ENCODE measurements at regions not wholly inside any gene's neighbourhood (a gene's known extent, or its start where the extent isn't known, plus 50 kb on each side); places are given as distances from the start of the nearest gene placed in this dataset.
"Not testable (repeated sequence)": the region's sequence is repeated elsewhere in the genome, so short reads cannot be mapped to it uniquely, and the experiment has no call there.

DNA sequence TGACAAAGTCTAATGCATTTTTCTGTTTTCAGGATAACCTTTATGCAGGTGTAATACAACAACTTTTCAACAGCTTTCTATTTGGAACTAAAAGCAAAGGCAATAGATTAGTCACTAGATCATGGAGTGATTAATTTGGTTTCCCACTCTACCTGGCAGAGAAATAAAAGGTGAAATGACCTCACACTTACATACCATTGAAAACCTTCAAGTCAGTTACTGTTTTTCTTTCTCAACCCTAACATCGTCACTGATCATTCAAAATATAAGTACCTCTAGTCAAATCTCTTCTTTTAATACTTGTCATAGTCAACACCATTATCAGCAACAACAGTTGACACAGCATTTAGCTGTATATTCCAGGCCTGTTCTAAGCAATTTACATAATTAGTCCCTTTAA, 85.1 kb upstream of the ZCCHC13 start:
- Mint-ChIP-seq H3K4me3 (no peak overlapping the region), H3K9me3 (peaks cover 3% of the 10 kb centered on the region), H3K36me3 (ENCODE audit: low read depth) (peaks cover 49% of the 10 kb centered on the region), H3K4me1 (no peaks in the 10 kb centered on the region), H3K27me3 (no peaks in the 10 kb centered on the region), H3K27ac (no peak overlapping the region)
- DNase-seq, result no peak
- intact Hi-C loops (cut with micrococcal nuclease), result no loop called here

DNA sequence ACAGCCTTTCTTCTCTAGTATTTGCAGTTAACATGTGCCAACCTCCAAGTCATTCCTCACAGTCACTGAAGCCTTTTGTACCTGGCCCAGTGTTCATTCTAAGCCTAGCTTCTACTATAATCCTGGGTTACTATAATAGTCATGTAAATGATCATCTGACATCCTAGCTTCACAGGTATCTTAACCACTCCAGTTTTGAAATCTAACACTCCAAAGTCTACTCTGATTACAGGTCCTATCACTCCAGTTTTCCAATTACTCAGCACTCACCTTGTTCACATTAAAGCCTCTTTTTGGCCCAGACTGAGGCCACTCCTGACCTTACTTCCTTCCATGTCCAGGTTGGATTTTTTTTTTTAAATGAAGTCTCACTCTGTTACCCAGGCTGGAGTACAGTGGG, 87.6 kb upstream of the ZCCHC13 start:
- Mint-ChIP-seq H3K4me1 (no peaks in the 10 kb centered on the region), H3K4me3 (no peak overlapping the region), H3K9me3 (peaks cover 3% of the 10 kb centered on the region), H3K27ac (no peak overlapping the region), H3K36me3 (ENCODE audit: low read depth) (peaks cover 50% of the 10 kb centered on the region), H3K27me3 (no peaks in the 10 kb centered on the region)
- intact Hi-C loops (cut with micrococcal nuclease), result no loop called here
- DNase-seq, result no peak

DNA sequence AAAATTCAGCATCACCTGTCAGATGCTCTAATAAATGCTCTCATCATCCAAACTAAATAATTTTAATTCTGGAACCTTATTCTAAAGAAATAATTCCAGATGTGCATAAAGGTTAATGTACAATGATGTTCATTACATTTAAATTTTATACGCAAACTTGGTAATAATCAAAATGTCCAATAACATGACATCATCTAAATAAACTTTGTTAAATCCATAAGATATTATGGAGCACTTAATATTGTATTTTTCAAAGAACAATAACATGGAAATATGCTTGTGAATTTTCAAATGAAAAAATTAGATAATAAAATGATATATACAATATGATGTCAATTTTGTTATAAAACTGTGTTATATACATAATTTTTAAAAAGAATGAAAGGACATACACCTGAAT, 92.1 kb upstream of the ZCCHC13 start:
- no peak for DNase-seq
- intact Hi-C loops (cut with micrococcal nuclease), result no loop called here
- peaks cover 3% of the 10 kb centered on the region for H3K9me3 Mint-ChIP-seq
- H3K27ac Mint-ChIP-seq, result no peak overlapping the region
- H3K36me3 Mint-ChIP-seq (ENCODE audit: low read depth), result peaks cover 40% of the 10 kb centered on the region
- H3K4me3 Mint-ChIP-seq, result no peak overlapping the region
- H3K4me1 Mint-ChIP-seq, result no peaks in the 10 kb centered on the region
- H3K27me3 Mint-ChIP-seq, result no peaks in the 10 kb centered on the region

DNA sequence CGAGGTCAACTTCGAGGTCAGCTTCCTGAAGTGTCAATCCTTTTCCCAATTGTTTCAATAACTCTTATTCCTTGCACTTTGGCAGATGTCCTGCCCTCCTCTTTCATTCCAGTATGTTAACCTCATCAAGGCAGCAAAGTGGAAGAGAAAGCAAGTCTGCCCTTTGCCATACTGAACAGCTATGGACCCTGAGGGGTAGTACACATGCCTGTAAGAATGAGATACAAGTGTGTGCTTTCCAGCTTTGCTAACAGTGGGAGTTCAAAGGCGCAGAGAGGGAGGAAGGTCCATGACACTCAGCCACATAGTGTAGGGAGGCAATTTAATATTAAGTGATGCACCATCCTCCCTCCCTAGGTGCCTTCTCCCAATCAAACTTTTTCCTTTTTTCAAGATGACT, 96.4 kb upstream of the ZCCHC13 start:
- no peaks in the 10 kb centered on the region for H3K4me1 Mint-ChIP-seq
- DNase-seq, result no peak
- no peak overlapping the region for H3K4me3 Mint-ChIP-seq
- no peaks in the 10 kb centered on the region for H3K9me3 Mint-ChIP-seq
- no peak overlapping the region for H3K27ac Mint-ChIP-seq
- intact Hi-C loops (cut with micrococcal nuclease), result no loop called here
- H3K36me3 Mint-ChIP-seq (ENCODE audit: low read depth), result peaks cover 18% of the 10 kb centered on the region
- no peaks in the 10 kb centered on the region for H3K27me3 Mint-ChIP-seq

DNA sequence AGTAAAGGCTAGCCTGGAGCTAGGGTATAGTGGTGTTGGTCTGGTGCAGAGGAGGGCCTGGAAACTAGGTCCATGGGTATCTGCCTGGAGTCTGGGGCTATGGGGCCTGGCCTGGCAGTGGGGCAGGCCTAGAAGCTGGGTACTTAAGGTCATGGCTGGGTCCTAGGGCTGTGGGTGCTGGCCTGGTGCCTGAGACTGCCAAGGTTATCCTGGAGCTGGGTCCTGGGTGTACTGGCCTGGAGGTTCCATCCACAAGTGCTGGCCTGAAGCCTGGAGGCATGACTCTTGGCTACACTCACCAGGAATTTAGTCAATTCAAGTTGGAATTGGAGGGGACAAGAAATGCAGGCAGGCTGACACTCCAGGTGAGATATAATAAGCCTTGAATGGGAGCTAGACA, 108.4 kb upstream of the ZCCHC13 start:
- no peak overlapping the region for H3K27ac Mint-ChIP-seq
- H3K27me3 Mint-ChIP-seq, result peaks cover 2% of the 10 kb centered on the region
- H3K36me3 Mint-ChIP-seq (ENCODE audit: low read depth), result peaks cover 2% of the 10 kb centered on the region
- no peak overlapping the region for H3K4me3 Mint-ChIP-seq
- H3K9me3 Mint-ChIP-seq, result no peaks in the 10 kb centered on the region
- H3K4me1 Mint-ChIP-seq, result no peaks in the 10 kb centered on the region
- intact Hi-C loops (cut with micrococcal nuclease), result no loop called here
- DNase-seq, result no peak

DNA sequence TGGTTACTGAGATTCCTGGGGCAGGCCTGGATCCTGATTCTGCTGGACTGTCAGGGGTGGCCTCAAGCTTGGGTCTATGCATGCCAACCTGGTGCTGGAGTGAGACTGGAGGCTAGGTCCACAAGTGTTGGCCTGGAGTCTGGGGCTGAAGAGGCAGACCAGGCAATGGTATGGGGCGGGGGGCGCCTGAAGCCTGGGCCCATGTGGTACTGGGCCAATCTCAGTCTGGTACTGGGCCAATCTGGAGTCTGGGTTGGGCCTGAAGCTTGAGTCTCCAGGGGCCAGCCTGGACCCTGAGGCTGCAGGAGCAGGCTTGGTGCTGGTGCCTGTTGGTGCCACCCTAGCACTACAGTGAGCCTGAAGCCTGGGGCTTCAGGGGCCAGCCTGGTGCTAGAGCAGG, 108.9 kb upstream of the ZCCHC13 start:
- no peak overlapping the region for H3K27ac Mint-ChIP-seq
- DNase-seq, result no peak
- peaks cover 2% of the 10 kb centered on the region for H3K36me3 Mint-ChIP-seq (ENCODE audit: low read depth)
- no peak overlapping the region for H3K4me3 Mint-ChIP-seq
- intact Hi-C loops (cut with micrococcal nuclease), result no loop called here
- peaks cover 2% of the 10 kb centered on the region for H3K27me3 Mint-ChIP-seq
- no peaks in the 10 kb centered on the region for H3K9me3 Mint-ChIP-seq
- no peaks in the 10 kb centered on the region for H3K4me1 Mint-ChIP-seq

DNA sequence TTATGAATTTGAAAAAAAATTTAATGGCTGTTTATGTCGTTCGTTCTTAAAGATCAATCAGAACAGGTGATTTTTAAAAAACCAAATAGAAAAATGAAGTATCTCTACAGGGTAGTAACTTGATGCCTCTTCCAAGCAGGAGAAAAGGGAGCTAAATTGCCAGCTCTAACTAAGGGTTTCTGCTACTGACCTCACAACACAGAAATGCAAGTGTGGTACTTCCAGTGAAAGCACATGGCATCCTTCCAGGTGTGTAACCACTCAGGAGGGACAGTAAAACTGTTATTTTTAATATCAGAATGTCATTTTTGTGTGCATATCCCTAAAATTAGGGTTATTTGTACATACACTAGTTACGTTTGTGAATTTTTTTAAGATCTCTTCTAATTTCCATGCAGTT, 116.8 kb upstream of the ZCCHC13 start:
- Mint-ChIP-seq H3K36me3 (ENCODE audit: low read depth) (no peaks in the 10 kb centered on the region), H3K4me1 (no peaks in the 10 kb centered on the region), H3K27me3 (no peaks in the 10 kb centered on the region), H3K27ac (no peak overlapping the region), H3K9me3 (no peaks in the 10 kb centered on the region), H3K4me3 (no peak overlapping the region)
- intact Hi-C loops (cut with micrococcal nuclease), result no loop called here
- no peak for DNase-seq

DNA sequence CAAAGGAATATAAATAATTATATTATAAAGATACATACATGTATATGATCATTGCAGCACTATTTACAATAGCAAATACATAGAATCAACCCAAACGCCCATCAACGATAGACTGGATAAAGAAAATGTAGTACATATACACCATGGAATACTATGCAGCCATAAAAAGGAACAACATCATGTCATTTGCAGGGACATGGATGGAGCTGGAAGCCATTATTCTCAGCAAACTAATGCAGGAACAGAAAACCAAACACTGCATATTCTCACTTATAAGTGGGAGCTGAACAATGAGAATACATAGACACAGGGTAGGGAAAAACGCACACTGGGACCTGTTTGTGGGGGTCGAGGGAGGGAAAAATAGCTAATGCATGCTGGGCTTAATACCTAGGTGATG, 120.9 kb upstream of the ZCCHC13 start:
- H3K36me3 Mint-ChIP-seq (ENCODE audit: low read depth); H3K27me3 Mint-ChIP-seq; H3K4me3 Mint-ChIP-seq; intact Hi-C loops (cut with micrococcal nuclease); H3K27ac Mint-ChIP-seq; DNase-seq; H3K9me3 Mint-ChIP-seq; H3K4me1 Mint-ChIP-seq: not testable (repeated sequence)

DNA sequence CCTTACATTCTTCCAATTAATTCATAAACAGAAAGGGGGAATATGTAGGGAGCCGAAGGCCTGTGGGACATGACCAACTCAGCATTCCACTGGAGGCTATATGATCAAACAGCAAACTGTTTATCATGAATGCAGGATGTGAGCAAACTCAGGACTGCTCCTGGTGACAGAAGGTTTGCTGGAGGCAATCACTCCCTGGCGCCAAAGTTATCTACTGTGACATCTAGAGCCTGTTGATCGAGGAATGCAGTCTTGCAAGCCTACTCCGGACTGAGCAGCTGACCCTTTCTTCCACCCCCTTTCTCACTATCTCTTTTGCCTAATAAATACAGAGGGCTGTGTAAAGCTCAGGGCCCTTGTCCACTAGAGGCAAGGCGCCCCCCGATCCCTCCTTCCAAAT, 122.0 kb upstream of the ZCCHC13 start:
- intact Hi-C loops (cut with micrococcal nuclease); H3K9me3 Mint-ChIP-seq; H3K36me3 Mint-ChIP-seq (ENCODE audit: low read depth); H3K4me3 Mint-ChIP-seq; H3K27ac Mint-ChIP-seq; DNase-seq; H3K4me1 Mint-ChIP-seq; H3K27me3 Mint-ChIP-seq: not testable (repeated sequence)

DNA sequence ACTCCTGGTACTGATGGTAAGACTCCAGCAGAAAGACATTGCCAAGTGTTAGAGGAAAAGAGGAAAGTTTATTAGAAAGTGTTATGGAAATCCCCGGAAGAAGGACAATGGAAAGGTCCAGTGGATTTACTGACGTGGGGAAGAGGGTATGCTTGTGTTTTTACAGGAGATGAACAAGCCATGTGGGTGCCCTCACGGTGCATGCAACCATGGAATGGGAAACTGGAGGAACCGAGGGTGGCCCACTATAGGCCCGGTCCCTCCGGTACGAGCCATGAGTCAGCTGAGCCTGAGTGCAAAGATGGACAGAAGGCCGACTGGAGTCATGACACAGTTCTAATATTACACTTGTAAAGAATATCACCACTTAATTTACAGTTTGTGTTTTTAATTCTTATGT, 123.3 kb upstream of the ZCCHC13 start:
- no peak overlapping the region for H3K4me3 Mint-ChIP-seq

DNA sequence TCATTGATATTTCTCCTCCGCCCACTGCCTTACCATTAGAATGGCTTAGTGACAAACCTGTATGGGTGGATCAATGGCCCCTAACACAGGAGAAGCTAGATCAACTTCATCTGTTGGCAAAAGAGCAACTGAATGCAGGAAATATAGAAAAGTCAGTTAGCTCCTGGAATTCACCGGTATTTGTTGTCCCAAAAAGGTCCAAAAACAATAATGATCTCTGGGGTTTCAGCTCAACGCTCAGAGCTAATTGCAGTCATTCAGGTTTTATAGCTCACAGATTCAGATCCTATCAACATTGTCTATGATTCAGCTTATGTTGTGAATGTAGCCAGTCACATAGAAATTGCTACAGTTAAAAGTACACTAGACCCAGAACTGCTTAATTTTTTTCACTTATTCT, 124.0 kb upstream of the ZCCHC13 start:
- H3K27ac Mint-ChIP-seq, result no peak overlapping the region
- no peak for DNase-seq
- intact Hi-C loops (cut with micrococcal nuclease), result no loop called here
- H3K9me3 Mint-ChIP-seq, result no peaks in the 10 kb centered on the region
- no peaks in the 10 kb centered on the region for H3K4me1 Mint-ChIP-seq
- no peaks in the 10 kb centered on the region for H3K36me3 Mint-ChIP-seq (ENCODE audit: low read depth)
- no peak overlapping the region for H3K4me3 Mint-ChIP-seq
- H3K27me3 Mint-ChIP-seq, result no peaks in the 10 kb centered on the region

More for the DNA sequence above, 123.3 kb upstream of the ZCCHC13 start:
- no peaks in the 10 kb centered on the region for H3K9me3 Mint-ChIP-seq
- no peaks in the 10 kb centered on the region for H3K36me3 Mint-ChIP-seq (ENCODE audit: low read depth)
- no peak for DNase-seq
- intact Hi-C loops (cut with micrococcal nuclease), result no loop called here
- no peaks in the 10 kb centered on the region for H3K4me1 Mint-ChIP-seq
- H3K27ac Mint-ChIP-seq, result no peak overlapping the region
- H3K27me3 Mint-ChIP-seq, result no peaks in the 10 kb centered on the region

DNA sequence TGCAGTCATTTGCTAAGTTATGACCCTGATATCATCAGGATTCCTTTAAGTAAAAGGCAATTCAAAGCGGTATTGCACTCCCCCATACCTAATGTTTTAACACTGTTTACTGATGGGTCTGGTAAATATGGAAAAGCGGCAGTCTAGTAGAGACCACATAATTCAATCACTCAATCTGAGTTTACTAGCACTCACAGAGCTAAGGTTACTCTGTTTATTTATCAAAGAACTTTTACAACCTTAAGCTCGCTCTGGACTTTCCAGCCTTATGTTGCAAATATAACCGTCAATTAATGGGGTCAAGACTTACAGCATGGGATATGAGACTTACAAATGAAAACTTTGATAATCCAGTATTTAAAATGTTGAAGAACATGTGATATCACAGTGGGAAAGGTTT, 124.5 kb upstream of the ZCCHC13 start:
- intact Hi-C loops (cut with micrococcal nuclease), result no loop called here
- H3K36me3 Mint-ChIP-seq (ENCODE audit: low read depth), result no peaks in the 10 kb centered on the region
- H3K27ac Mint-ChIP-seq, result no peak overlapping the region
- no peak for DNase-seq
- no peaks in the 10 kb centered on the region for H3K4me1 Mint-ChIP-seq
- H3K27me3 Mint-ChIP-seq, result no peaks in the 10 kb centered on the region
- no peak overlapping the region for H3K4me3 Mint-ChIP-seq
- no peaks in the 10 kb centered on the region for H3K9me3 Mint-ChIP-seq

DNA sequence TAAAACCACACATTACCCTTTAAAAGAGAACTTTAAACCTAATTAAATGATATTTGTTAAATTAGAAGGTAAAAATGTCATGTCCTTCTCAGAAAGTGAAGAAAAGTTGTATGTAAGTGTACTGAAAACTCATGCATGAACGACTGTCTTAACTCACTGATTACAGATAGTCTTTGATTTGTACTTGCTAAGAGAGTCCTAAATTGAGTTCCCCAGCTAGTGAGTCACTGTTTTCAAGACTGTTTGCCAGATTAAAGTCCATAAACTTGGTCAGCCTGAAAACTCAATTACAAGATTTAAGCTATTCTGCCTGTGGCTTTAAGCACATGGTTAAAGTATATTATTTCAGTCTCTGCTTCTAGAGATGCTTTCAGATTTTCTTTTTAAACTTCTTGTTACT, 124.9 kb upstream of the ZCCHC13 start:
- Mint-ChIP-seq H3K9me3 (no peaks in the 10 kb centered on the region), H3K4me3 (no peak overlapping the region), H3K27me3 (no peaks in the 10 kb centered on the region), H3K36me3 (ENCODE audit: low read depth) (no peaks in the 10 kb centered on the region), H3K4me1 (no peaks in the 10 kb centered on the region), H3K27ac (no peak overlapping the region)
- DNase-seq, result no peak
- intact Hi-C loops (cut with micrococcal nuclease), result no loop called here

DNA sequence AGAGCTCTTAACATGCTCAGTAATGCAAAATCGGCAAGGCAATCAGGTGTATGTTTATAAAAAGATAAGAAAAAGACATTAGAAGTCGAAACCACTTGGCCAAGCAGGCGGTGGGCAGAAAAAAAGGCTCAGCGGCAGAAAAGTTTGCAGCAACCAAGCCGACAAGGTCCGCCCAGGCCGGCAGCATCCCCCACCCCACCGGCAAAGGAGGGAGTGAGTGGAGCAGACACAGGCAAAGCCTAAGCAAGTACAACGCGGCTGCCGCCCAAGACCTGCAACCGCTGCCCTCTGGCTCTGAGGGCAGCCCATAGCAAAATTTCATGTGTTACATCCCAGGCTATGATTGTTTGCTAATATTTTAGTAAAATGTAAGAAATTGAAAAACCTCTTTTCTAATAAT, 125.4 kb upstream of the ZCCHC13 start:
- intact Hi-C loops (cut with micrococcal nuclease), result no loop called here
- DNase-seq, result no peak
- no peak overlapping the region for H3K27ac Mint-ChIP-seq
- H3K9me3 Mint-ChIP-seq, result no peaks in the 10 kb centered on the region
- no peaks in the 10 kb centered on the region for H3K4me1 Mint-ChIP-seq
- no peaks in the 10 kb centered on the region for H3K27me3 Mint-ChIP-seq
- no peak overlapping the region for H3K4me3 Mint-ChIP-seq
- no peaks in the 10 kb centered on the region for H3K36me3 Mint-ChIP-seq (ENCODE audit: low read depth)

DNA sequence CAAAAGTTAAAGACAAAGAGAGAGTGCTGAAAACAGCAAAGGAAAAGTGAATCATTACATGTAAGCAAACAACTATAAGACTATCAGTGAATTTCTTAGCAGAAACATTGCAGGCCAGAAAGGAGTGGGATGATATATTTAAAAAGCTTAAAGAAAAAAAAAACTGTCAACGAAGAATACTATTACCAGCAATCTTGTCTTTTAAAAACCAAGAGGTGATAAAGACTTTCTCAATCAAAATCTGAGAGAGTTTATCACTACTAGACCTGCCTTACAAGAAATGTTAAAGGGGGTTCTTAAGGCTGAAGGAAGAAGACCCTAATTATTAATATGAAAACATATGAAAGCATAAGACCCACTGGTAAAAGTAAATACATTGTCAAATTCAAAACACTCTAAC, 132.5 kb upstream of the ZCCHC13 start:
- Mint-ChIP-seq H3K27ac (no peak overlapping the region), H3K27me3 (no peaks in the 10 kb centered on the region), H3K9me3 (peaks cover 4% of the 10 kb centered on the region), H3K4me1 (no peaks in the 10 kb centered on the region), H3K4me3 (no peak overlapping the region), H3K36me3 (ENCODE audit: low read depth) (peaks cover 2% of the 10 kb centered on the region)
- intact Hi-C loops (cut with micrococcal nuclease), result no loop called here
- no peak for DNase-seq

DNA sequence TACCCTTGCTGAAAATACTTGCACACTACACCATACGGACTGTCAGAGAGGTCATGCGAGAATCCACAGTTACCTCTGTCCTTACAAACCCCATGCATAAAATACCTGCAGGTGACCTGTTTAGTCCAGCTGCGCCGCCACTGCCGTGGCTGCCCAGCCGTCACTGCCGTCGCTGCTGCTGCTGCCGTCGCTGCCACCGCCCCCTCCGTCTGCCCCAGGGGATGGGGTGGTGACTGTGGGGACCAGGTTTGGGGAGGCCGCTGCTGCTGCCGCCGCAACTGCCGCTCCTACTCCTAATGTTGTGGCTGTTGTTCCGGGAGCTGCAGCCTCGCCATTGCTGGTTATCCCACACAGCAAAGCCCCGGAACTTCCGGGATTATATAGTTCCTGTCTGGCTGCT, 141.8 kb upstream of the ZCCHC13 start:
- no peak for DNase-seq
- H3K4me3 Mint-ChIP-seq, result no peak overlapping the region
- no peak overlapping the region for H3K27ac Mint-ChIP-seq
- no peaks in the 10 kb centered on the region for H3K9me3 Mint-ChIP-seq
- no peaks in the 10 kb centered on the region for H3K36me3 Mint-ChIP-seq (ENCODE audit: low read depth)
- intact Hi-C loops (cut with micrococcal nuclease), result no loop called here
- H3K4me1 Mint-ChIP-seq, result no peaks in the 10 kb centered on the region
- H3K27me3 Mint-ChIP-seq, result no peaks in the 10 kb centered on the region
